Prostate gland (tissue), 2 donors: ENCODE measurements at regions not wholly inside any gene's neighbourhood (a gene's known extent, or its start where the extent isn't known, plus 50 kb on each side); places are given as distances from the start of the nearest gene placed in this dataset.

ENCODE experiments used
- DNase-seq: peaks from one replicate; pipeline ENCODE4 v3.0.0-alpha.2; 2019; ENCODE audit warnings: low spot score
- H3K27ac ChIP-seq, 2 donors: fragments of 200-600 bp; sonication (generic); 2 replicates each; pipeline ENCODE4 v1.5.1; 2017 to 2019
- H3K27me3 ChIP-seq: fragments of 200-600 bp; sonication (generic); replicated peaks from 2 replicates; pipeline ENCODE4 v1.5.1; 2019; ENCODE audit not compliant: insufficient read depth
- H3K36me3 ChIP-seq, 2 donors: fragments of 200-600 bp; sonication (generic); 1 replicate in 1 of 2; 2 replicates in 1 of 2; pipeline versions ENCODE4 v1.5.1 to v1.8.1; 2017 to 2019
- H3K4me1 ChIP-seq: fragments of 200-600 bp; sonication (generic); replicated peaks from 2 replicates; pipeline ENCODE4 v1.5.1; 2019
- H3K4me3 ChIP-seq, 2 donors: fragments of 200-600 bp; sonication (generic); 2 replicates each; pipeline ENCODE4 v1.5.1; 2017 to 2019
- H3K9me3 ChIP-seq: fragments of 200-600 bp; sonication (generic); 2 replicates; pipeline ENCODE4 v1.5.1; 2017
- POLR2A ChIP-seq: fragments of 450-650 bp; IDR thresholded peaks from one replicate; pipeline ENCODE4 v1.6.1; 2016; ENCODE audit warnings: antibody characterized with exemption, mild to moderate bottlenecking
- POLR2AphosphoS5 ChIP-seq: sonication (generic); formaldehyde crosslinking; IDR thresholded peaks from one replicate; pipeline ENCODE4 v1.6.1; 2017; ENCODE audit warnings: antibody characterized with exemption
- WGBS: methylation state at CpG from one replicate; pipeline ENCODE4 v1.1.5; 2018; 5-methylcytosine and 5-hydroxymethylcytosine counted together
- intact Hi-C: fragments of 100-400 bp; cut with DNase I; formaldehyde crosslinking; loops from one replicate; pipeline ENCODE4 v1.14.2; 2022
- TF ChIP-seq, protein P1 (sequence below), 4 experiments: fragments of 200-600 bp in 2 of 4; fragments of 450-650 bp in 2 of 4; sonication (generic) in 2 of 4; IDR thresholded peaks; 1 replicate in 3 of 4; 2 replicates in 1 of 4; pipeline ENCODE4 v1.5.1; 2016 to 2019; ENCODE audit warnings: antibody characterized with exemption in 4 of 4, mild to moderate bottlenecking in 2 of 4, moderate library complexity in 2 of 4

DNA sequence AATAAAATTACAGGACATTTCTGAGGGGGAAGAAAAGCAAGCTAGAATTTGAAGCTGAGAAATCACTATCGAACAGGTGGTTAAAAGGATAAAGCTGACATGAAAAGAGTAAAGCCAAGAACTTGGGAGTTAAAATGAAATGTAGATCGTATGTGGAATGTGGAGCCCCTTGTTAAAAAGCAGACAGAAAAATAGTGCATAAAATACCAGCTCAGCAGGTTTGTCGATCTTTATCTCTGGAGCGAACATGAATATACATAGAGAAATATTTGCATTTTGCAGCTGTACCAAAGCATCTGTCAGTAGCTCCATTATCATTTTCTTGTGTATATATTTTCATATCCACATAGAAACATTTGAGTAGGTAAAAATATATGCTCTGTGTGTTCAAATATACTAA is 73.6 kb upstream of the CDC42BPA start:
- no peaks in the 10 kb centered on the region for H3K27me3 ChIP-seq
- H3K9me3 ChIP-seq = no peaks in the 10 kb centered on the region
- no peaks in the 10 kb centered on the region for H3K36me3 ChIP-seq
- no peak for DNase-seq
- TF ChIP-seq POLR2AphosphoS5 = no peak
- TF ChIP-seq, protein P1, sequence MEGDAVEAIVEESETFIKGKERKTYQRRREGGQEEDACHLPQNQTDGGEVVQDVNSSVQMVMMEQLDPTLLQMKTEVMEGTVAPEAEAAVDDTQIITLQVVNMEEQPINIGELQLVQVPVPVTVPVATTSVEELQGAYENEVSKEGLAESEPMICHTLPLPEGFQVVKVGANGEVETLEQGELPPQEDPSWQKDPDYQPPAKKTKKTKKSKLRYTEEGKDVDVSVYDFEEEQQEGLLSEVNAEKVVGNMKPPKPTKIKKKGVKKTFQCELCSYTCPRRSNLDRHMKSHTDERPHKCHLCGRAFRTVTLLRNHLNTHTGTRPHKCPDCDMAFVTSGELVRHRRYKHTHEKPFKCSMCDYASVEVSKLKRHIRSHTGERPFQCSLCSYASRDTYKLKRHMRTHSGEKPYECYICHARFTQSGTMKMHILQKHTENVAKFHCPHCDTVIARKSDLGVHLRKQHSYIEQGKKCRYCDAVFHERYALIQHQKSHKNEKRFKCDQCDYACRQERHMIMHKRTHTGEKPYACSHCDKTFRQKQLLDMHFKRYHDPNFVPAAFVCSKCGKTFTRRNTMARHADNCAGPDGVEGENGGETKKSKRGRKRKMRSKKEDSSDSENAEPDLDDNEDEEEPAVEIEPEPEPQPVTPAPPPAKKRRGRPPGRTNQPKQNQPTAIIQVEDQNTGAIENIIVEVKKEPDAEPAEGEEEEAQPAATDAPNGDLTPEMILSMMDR (IDR thresholded peaks at IDR 0.05) = no peak
- TF ChIP-seq POLR2A = no peak
- H3K4me1 ChIP-seq = no peaks in the 10 kb centered on the region
- H3K27ac ChIP-seq = no peak overlapping the region
- 28% methylated on average over 4 of the region's 4 CpGs for WGBS
- H3K4me3 ChIP-seq = no peak overlapping the region
- intact Hi-C loops = no loop called here

DNA sequence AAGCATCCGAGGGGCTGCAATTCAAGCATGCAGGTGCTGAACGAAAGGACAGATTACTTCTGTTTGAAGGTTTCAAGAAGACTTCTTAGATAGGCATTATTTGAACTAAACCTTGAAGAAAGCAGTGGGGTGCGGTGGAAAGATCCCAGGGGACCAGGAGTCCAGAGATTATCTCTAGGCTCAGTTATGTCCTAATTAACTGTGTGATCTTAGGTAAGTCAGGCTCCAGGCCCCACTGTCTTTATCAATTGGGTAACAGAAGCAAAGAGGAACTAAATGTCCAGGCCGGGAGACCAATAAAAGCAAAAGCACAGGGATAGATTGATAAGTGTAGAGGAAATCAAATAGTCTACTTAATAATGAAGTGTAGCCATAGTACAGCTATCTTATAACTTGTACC is 72.9 kb upstream of the CDC42BPA start:
- Histone ChIP-seq H3K27me3 (no peaks in the 10 kb centered on the region), H3K36me3 (no peaks in the 10 kb centered on the region), H3K4me1 (no peaks in the 10 kb centered on the region), H3K27ac (no peak overlapping the region), H3K9me3 (no peaks in the 10 kb centered on the region), H3K4me3 (no peak overlapping the region)
- intact Hi-C loops = no loop called here
- 86% methylated on average over 4 of the region's 4 CpGs for WGBS
- DNase-seq = no peak
- TF ChIP-seq POLR2A (no peak), POLR2AphosphoS5 (no peak)
- TF ChIP-seq, protein P1 (IDR thresholded peaks at IDR 0.05) = no peak

DNA sequence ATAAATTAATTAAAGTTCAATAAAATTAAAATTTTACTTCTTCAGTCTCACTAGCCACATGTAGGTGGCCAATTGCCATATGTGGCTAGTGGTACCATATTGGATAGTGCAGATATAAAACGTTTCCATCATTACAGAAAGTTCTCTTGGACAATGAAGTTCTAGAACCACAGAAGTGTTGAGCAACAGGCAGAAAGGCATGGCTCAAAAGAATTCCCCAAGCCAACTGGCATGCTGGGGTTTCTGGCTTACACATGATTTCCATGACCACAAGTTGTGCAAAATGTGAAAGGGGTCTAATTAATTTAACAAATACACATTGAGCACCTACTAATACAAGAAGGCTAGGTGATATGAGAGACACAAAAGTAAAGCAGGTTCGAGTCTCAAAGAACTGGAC is 72.2 kb upstream of the CDC42BPA start:
- TF ChIP-seq POLR2AphosphoS5 (no peak), POLR2A (no peak)
- TF ChIP-seq, protein P1 (IDR thresholded peaks at IDR 0.05) = no peak
- Histone ChIP-seq H3K4me1 (no peaks in the 10 kb centered on the region), H3K9me3 (no peaks in the 10 kb centered on the region), H3K4me3 (no peak overlapping the region), H3K27ac (no peak overlapping the region), H3K36me3 (no peaks in the 10 kb centered on the region), H3K27me3 (no peaks in the 10 kb centered on the region)
- WGBS = 85% methylated on average over 2 of the region's 2 CpGs
- intact Hi-C loops = no loop called here
- DNase-seq = no peak

DNA sequence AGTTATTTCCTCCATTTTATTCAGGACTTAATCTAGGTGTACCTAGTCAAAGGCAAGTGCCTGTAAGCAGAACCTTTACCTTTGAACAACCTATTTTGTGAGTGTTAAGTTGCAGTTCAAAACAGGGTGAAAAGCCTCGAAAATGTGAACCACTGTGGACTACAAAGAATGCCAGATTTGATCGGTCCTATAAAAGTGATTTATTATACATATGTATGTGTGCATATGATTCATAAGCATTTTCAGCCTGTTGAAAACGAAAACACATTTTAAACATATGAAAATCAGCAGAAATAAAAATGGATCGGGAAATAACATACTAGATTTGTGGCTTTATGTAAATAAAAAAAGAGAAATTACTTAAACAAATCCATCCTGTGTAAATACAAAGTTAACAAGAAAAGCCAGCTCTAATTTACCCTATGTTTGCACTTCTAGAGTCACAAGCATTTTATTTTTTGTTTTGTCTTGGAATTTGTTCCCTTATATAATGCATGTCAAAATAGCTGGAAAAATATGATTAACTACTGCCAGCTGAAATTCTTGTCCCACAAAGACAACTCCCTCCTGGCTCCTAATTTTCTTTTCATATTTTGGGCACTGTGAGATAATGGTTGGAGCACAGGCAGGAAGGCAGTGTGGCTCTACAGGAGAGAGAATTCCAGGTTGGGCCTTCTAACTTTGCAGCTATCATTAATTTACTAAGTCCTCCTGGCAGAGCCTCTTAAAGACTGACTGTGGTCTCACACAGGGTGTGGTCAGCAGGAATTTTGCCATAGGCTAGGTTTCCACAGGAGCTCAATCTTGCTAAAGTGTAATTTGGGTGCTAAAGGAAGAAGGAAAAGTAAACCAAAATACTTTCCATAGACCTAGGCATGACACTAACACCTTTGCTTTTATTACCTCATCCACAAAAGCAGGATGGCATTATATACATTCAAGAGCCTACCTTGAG is 70.2 kb upstream of the CDC42BPA start:
- no peaks in the 10 kb centered on the region for H3K9me3 ChIP-seq
- H3K27ac ChIP-seq = no peak overlapping the region
- no peaks in the 10 kb centered on the region for H3K4me1 ChIP-seq
- TF ChIP-seq, protein P1 (IDR thresholded peaks at IDR 0.05) = no peak
- no peak for TF ChIP-seq POLR2AphosphoS5
- intact Hi-C loops = no loop called here
- H3K27me3 ChIP-seq = no peaks in the 10 kb centered on the region
- no peak for DNase-seq
- WGBS = 30% methylated on average over 4 of the region's 4 CpGs
- no peaks in the 10 kb centered on the region for H3K36me3 ChIP-seq
- no peak overlapping the region for H3K4me3 ChIP-seq

DNA sequence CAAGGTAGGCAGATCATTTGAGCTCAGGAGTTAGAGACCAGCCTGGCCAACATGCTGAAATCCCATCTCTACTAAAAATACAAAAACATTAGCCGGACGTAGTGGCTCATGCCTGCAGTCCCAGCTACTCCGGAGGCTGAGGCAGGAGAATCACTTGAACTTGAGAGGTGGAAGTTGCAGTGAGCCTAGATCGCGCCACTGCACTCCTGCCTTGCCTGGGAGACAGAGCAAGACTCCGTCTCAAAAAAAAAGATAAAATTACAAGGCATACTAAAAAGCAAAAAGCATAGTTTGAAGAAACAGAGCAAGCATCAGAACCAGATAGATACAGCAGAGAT is 61.2 kb upstream of the CDC42BPA start:
- H3K27ac ChIP-seq = no peak overlapping the region
- no peaks in the 10 kb centered on the region for H3K27me3 ChIP-seq
- H3K4me1 ChIP-seq = no peaks in the 10 kb centered on the region
- no peaks in the 10 kb centered on the region for H3K9me3 ChIP-seq
- 95% methylated on average over 6 of the region's 6 CpGs for WGBS
- no peak overlapping the region for H3K4me3 ChIP-seq
- H3K36me3 ChIP-seq = no peaks in the 10 kb centered on the region
- TF ChIP-seq, protein P1 (IDR thresholded peaks at IDR 0.05) = no peak
- TF ChIP-seq POLR2A (no peak), POLR2AphosphoS5 (no peak)
- intact Hi-C loops = loop anchor here (5.0 kb wide), 1 partner anchor 33 kb away; no protein-coding TSS in a partner anchor
- DNase-seq = no peak
